Breast epithelium (tissue), 4 donors: ENCODE measurements at regions not wholly inside any gene's neighbourhood (a gene's known extent, or its start where the extent isn't known, plus 50 kb on each side); places are given as distances from the start of the nearest gene placed in this dataset.

Experiments
- DNase-seq, 2 donors: peaks; one replicate each; pipeline ENCODE4 v3.0.0-alpha.2; 2019; ENCODE audit warnings: low spot score in 2 of 2
- H3K27ac ChIP-seq, 2 donors: fragments of 200-600 bp; sonication (generic) in 1 of 2; one replicate each; pipeline ENCODE4 v1.5.1; 2016 to 2019; ENCODE audit warnings: mild to moderate bottlenecking in 1 of 2
- H3K27me3 ChIP-seq, 2 donors: fragments of 200-600 bp; sonication (generic) in 1 of 2; one replicate each; pipeline versions ENCODE4 v1.5.1 to v1.6.0; 2017 to 2019; ENCODE audit warnings: control low read depth in 1 of 2, mild to moderate bottlenecking in 1 of 2
- H3K36me3 ChIP-seq: fragments of 200-600 bp; one replicate; pipeline ENCODE4 v1.5.1; 2019
- H3K4me1 ChIP-seq, 2 donors: fragments of 200-600 bp; sonication (generic); one replicate each; pipeline ENCODE4 v1.5.1; 2016 to 2019; ENCODE audit warnings: control low read depth in 1 of 2
- H3K4me3 ChIP-seq, 3 donors: fragments of 200-600 bp; sonication (generic); 1 replicate in 2 of 3; 2 replicates in 1 of 3; pipeline ENCODE4 v1.5.1; 2016 to 2019; ENCODE audit warnings: mild to moderate bottlenecking in 3 of 3, moderate library complexity in 2 of 3
- H3K9me3 ChIP-seq, 2 donors: fragments of 200-600 bp; sonication (generic) in 1 of 2; one replicate each; pipeline ENCODE4 v1.5.1; 2016 to 2019; ENCODE audit warnings: control low read depth in 1 of 2
- POLR2A ChIP-seq: fragments of 450-650 bp; IDR thresholded peaks from one replicate; pipeline ENCODE4 v1.6.1; 2016; ENCODE audit warnings: antibody characterized with exemption, mild to moderate bottlenecking, moderate library complexity
- POLR2AphosphoS5 ChIP-seq, 3 donors: sonication (generic); formaldehyde crosslinking; IDR thresholded peaks; one replicate each; pipeline ENCODE4 v1.6.1; 2017; ENCODE audit warnings: antibody characterized with exemption in 3 of 3
- intact Hi-C: fragments of 100-400 bp; cut with DNase I; formaldehyde crosslinking; loops from one replicate; pipeline ENCODE4 v1.15.1; 2023; ENCODE audit warnings: low total_unique reads
- TF ChIP-seq, protein P1 (sequence below), 3 donors: fragments of 450-650 bp; IDR thresholded peaks; one replicate each; pipeline ENCODE4 v1.5.1; 2016 to 2017; ENCODE audit warnings: antibody characterized with exemption in 3 of 3, mild to moderate bottlenecking in 3 of 3, moderate library complexity in 3 of 3

GRCh38 chr6:8943073-8943472 is 507.7 kb upstream of the SLC35B3 start:
- intact Hi-C loops, result no loop called here
- Histone ChIP-seq H3K4me3 (no peak overlapping the region), H3K4me1 (no peaks in the 10 kb centered on the region), H3K27ac (no peak overlapping the region), H3K9me3 (no peaks in the 10 kb centered on the region), H3K36me3 (no peaks in the 10 kb centered on the region), H3K27me3 (no peaks in the 10 kb centered on the region)
- TF ChIP-seq POLR2A (no peak), POLR2AphosphoS5 (IDR thresholded peaks at IDR 0.05) (no peak)
- TF ChIP-seq, protein P1, sequence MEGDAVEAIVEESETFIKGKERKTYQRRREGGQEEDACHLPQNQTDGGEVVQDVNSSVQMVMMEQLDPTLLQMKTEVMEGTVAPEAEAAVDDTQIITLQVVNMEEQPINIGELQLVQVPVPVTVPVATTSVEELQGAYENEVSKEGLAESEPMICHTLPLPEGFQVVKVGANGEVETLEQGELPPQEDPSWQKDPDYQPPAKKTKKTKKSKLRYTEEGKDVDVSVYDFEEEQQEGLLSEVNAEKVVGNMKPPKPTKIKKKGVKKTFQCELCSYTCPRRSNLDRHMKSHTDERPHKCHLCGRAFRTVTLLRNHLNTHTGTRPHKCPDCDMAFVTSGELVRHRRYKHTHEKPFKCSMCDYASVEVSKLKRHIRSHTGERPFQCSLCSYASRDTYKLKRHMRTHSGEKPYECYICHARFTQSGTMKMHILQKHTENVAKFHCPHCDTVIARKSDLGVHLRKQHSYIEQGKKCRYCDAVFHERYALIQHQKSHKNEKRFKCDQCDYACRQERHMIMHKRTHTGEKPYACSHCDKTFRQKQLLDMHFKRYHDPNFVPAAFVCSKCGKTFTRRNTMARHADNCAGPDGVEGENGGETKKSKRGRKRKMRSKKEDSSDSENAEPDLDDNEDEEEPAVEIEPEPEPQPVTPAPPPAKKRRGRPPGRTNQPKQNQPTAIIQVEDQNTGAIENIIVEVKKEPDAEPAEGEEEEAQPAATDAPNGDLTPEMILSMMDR (IDR thresholded peaks at IDR 0.05), result no peak
- DNase-seq, result no peak

GRCh38 chr6:8941577-8941976 is 506.2 kb upstream of the SLC35B3 start:
- no peak for DNase-seq
- no peak for TF ChIP-seq POLR2AphosphoS5 (IDR thresholded peaks at IDR 0.05)
- no peak for TF ChIP-seq POLR2A
- TF ChIP-seq, protein P1 (IDR thresholded peaks at IDR 0.05), result no peak
- Histone ChIP-seq H3K4me3 (no peak overlapping the region), H3K27me3 (no peaks in the 10 kb centered on the region), H3K27ac (peak overlapping the region in 1 of 2 donors; percentile 7), H3K9me3 (no peaks in the 10 kb centered on the region), H3K4me1 (no peaks in the 10 kb centered on the region), H3K36me3 (no peaks in the 10 kb centered on the region)
- intact Hi-C loops, result no loop called here

DNA sequence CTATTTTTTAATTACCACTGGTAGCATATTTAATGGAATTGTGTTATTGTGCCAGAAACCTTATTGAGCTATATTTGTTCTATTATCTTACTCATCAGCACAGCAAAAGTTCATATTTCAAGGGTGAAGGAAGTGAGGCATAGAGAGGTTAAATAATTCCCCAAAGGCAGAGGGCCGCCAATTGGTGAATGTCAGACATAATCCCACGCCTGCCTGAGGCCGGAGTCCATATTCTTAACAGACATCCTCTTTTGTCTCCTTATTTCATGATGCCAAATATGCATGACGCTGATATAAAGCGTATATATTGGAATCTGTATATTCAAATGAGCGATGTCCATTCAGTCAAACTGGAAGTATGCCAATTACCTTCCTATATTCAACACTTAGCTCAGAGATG is 505.0 kb upstream of the SLC35B3 start:
- DNase-seq, result no peak

DNA sequence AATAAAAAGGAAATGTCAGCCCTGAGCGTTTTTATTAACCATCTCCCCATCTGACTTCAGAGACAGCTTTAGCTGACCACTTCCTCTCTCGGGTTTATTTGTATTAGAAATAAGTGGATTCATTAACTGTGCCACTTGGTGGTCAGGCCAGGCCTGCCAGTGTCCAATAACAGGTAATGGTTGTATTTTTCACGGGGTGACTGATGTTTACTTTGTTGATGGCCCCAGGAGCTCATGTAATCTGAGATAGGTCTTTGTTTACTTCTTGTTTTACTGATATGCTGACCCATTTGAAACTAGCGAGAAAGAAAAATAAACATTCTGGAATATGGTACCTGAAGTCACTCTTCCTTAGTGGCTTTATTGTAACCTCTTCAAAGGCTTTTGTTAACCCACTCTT is 504.3 kb upstream of the SLC35B3 start:
- intact Hi-C loops, result no loop called here
- H3K4me1 ChIP-seq, result no peaks in the 10 kb centered on the region
- H3K27ac ChIP-seq, result no peak overlapping the region
- no peak overlapping the region for H3K4me3 ChIP-seq
- TF ChIP-seq POLR2A (no peak), POLR2AphosphoS5 (IDR thresholded peaks at IDR 0.05) (no peak)
- TF ChIP-seq, protein P1 (IDR thresholded peaks at IDR 0.05), result no peak
- no peaks in the 10 kb centered on the region for H3K27me3 ChIP-seq
- no peaks in the 10 kb centered on the region for H3K36me3 ChIP-seq
- no peak for DNase-seq
- no peaks in the 10 kb centered on the region for H3K9me3 ChIP-seq

More for the DNA sequence above, 505.0 kb upstream of the SLC35B3 start:
- Histone ChIP-seq H3K27ac (no peak overlapping the region), H3K4me3 (no peak overlapping the region), H3K36me3 (no peaks in the 10 kb centered on the region), H3K27me3 (no peaks in the 10 kb centered on the region), H3K4me1 (no peaks in the 10 kb centered on the region), H3K9me3 (no peaks in the 10 kb centered on the region)
- no peak for TF ChIP-seq POLR2AphosphoS5 (IDR thresholded peaks at IDR 0.05)
- TF ChIP-seq, protein P1 (IDR thresholded peaks at IDR 0.05), result no peak
- intact Hi-C loops, result no loop called here

GRCh38 chr6:8934318-8934717 is 499.0 kb upstream of the SLC35B3 start:
- no peaks in the 10 kb centered on the region for H3K4me1 ChIP-seq
- no peaks in the 10 kb centered on the region for H3K27me3 ChIP-seq
- TF ChIP-seq POLR2A, result no peak
- TF ChIP-seq POLR2AphosphoS5 (IDR thresholded peaks at IDR 0.05), result no peak
- TF ChIP-seq, protein P1 (IDR thresholded peaks at IDR 0.05), result no peak
- no peak overlapping the region for H3K4me3 ChIP-seq
- intact Hi-C loops, result loop anchor here (5.0 kb wide), 1 partner anchor 167 kb away; no protein-coding TSS in a partner anchor
- no peaks in the 10 kb centered on the region for H3K36me3 ChIP-seq
- no peak overlapping the region for H3K27ac ChIP-seq
- H3K9me3 ChIP-seq, result no peaks in the 10 kb centered on the region
- no peak for DNase-seq
